ENCODE measurements at regions not wholly inside any gene's neighbourhood (a gene's known extent, or its start where the extent isn't known, plus 50 kb on each side); places are given as distances from the start of the nearest gene placed in this dataset.

DNA sequence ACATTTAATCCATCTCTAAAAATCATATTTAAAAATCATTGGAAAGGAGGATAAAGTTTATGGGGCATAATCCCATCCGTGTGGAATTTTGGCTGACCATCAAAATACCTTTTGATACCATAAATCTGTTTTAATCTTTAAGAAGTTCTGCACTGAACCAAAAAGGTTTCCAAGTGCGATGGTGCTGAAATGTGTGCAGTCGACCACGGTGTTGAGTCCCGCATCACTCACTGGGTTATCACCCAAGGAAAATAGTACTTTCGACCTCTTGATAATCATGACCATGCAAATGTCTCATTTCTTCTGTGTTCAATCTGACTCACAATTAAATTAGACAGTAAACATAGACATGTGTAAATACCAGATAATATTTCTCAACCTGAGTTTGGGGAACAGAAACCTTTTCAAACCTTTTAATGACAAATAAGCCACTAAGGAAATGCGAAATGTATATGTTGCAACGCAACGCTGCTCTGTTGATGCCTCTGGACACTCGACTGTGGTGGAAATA lies 62.0 kb upstream of the CDH6 start:
- TF ChIP-seq POLR2AphosphoS5 (IDR thresholded peaks at IDR 0.05) (no peak), CTCF (IDR thresholded peaks at IDR 0.05) (no peak)

All from prostate gland (tissue), 2 donors.